ENCODE measurements at regions not wholly inside any gene's neighbourhood (a gene's known extent, or its start where the extent isn't known, plus 50 kb on each side); places are given as distances from the start of the nearest gene placed in this dataset.

DNA sequence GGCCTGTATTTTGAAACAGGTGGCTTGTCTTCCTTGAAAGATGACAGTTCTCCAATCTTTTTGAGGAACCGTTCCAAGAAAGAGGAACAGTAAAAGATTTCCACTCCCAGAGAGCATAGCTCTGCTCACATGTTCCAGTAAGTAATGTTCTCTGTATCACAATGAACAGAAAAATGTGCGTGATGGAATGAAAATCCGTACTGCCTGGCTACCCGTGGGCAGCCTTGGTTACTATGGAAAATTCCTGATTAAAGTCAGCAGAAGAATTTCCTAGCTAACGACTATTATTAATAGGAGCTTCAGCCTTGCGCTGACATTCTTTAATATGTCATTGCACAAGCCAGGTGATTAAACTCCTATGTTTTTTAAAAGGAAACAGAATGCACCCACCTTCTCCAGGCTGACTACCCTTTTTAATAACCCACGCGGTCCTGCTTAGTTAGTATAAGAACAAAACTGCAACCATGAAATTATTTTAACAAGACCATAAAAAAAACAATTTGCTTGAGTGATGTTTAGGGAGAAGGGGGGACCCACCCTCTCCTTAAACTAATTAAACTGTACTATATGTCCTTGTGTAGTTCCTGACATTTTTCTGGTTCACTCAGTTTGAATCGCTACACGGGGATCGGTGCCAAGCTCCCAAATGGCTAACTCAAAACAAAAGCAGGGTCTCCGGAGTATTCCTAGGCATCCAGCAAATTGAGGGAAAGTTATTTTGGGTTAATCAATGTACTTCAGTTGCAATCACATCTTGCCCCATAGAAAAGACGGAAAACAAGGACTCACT, 54.8 kb upstream of the CPEB4 start:
- TF ChIP-seq EGR1 (IDR thresholded peaks at IDR 0.05; ENCODE audit: borderline replicate concordance, low read depth, low read length) (no peak), RNF2 (IDR thresholded peaks at IDR 0.05; ENCODE audit: borderline replicate concordance, low read depth, low read length, missing control alignments, poor library complexity, severe bottlenecking) (no peak), ZNF274 (IDR thresholded peaks at IDR 0.05; ENCODE audit: borderline replicate concordance, extremely low read depth, low read length) (no peak), BRCA1 (IDR thresholded peaks at IDR 0.05; ENCODE audit: low read depth, low read length) (no peak), POLR2A (IDR thresholded peaks at IDR 0.05; ENCODE audit: control extremely low read depth in 1 of 2, low read depth in 2 of 2, low read length in 2 of 2) (no peak), SRF (IDR thresholded peaks at IDR 0.05; ENCODE audit: low read depth, low read length) (no peak), RXRA (IDR thresholded peaks at IDR 0.05; ENCODE audit: insufficient read depth, low read depth, low read length) (no peak), TAF1 (IDR thresholded peaks at IDR 0.05; ENCODE audit: low read depth, low read length) (no peak), FOSL1 (IDR thresholded peaks at IDR 0.05; ENCODE audit: insufficient read depth, low read depth, low read length) (no peak)
- TF ChIP-seq, protein P1, sequence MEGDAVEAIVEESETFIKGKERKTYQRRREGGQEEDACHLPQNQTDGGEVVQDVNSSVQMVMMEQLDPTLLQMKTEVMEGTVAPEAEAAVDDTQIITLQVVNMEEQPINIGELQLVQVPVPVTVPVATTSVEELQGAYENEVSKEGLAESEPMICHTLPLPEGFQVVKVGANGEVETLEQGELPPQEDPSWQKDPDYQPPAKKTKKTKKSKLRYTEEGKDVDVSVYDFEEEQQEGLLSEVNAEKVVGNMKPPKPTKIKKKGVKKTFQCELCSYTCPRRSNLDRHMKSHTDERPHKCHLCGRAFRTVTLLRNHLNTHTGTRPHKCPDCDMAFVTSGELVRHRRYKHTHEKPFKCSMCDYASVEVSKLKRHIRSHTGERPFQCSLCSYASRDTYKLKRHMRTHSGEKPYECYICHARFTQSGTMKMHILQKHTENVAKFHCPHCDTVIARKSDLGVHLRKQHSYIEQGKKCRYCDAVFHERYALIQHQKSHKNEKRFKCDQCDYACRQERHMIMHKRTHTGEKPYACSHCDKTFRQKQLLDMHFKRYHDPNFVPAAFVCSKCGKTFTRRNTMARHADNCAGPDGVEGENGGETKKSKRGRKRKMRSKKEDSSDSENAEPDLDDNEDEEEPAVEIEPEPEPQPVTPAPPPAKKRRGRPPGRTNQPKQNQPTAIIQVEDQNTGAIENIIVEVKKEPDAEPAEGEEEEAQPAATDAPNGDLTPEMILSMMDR (IDR thresholded peaks at IDR 0.05; ENCODE audit: control extremely low read depth in 1 of 3, insufficient read depth in 1 of 3, low read depth in 1 of 3, low read length in 3 of 3), result no peak
- TF ChIP-seq, protein P2, sequence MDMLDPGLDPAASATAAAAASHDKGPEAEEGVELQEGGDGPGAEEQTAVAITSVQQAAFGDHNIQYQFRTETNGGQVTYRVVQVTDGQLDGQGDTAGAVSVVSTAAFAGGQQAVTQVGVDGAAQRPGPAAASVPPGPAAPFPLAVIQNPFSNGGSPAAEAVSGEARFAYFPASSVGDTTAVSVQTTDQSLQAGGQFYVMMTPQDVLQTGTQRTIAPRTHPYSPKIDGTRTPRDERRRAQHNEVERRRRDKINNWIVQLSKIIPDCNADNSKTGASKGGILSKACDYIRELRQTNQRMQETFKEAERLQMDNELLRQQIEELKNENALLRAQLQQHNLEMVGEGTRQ (IDR thresholded peaks at IDR 0.05; ENCODE audit: low read length), result no peak
